Cardiac fibroblast (primary cell): ENCODE measurements at regions not wholly inside any gene's neighbourhood (a gene's known extent, or its start where the extent isn't known, plus 50 kb on each side); places are given as distances from the start of the nearest gene placed in this dataset.

Experiments
- DNase-seq, 2 donors: peaks; one replicate each; pipeline versions ENCODE4 v3.0.0 to v3.0.0-alpha.2; 2010; ENCODE audit warnings: low read depth in 2 of 2
- H3K4me3 ChIP-seq, 2 donors: replicated peaks in 1 of 2; 1 replicate in 1 of 2; 2 replicates in 1 of 2; pipeline ENCODE4 v1.5.1; 2011; ENCODE audit warnings: low read depth in 2 of 2, low read length in 2 of 2, mild to moderate bottlenecking in 2 of 2, moderate library complexity in 1 of 2
- TF ChIP-seq, protein P1 (sequence below): IDR thresholded peaks from one replicate; pipeline ENCODE4 v1.5.1; 2011; ENCODE audit warnings: low read depth, mild to moderate bottlenecking, low read length, inconsistent platforms

DNA sequence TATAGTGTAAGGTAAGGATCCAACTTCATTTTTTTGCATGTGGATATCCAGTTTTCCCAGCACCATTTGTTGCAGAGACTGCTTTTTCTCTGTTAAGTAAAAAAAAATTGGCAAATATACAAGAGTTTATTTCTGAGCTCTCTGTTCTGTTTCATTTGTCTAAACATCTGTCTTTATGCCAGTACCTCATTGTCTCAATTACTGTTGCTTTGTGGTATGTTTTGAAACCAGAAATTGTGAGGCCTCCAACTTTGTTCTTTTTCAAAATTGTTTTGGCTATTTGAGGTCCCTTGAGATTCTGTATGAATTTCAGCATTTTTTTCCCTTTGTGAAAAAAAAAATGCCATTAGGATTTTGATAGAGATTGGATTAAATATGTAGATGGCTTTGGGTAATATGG lies 150.5 kb downstream of the MINAR1 start:
- TF ChIP-seq, protein P1, sequence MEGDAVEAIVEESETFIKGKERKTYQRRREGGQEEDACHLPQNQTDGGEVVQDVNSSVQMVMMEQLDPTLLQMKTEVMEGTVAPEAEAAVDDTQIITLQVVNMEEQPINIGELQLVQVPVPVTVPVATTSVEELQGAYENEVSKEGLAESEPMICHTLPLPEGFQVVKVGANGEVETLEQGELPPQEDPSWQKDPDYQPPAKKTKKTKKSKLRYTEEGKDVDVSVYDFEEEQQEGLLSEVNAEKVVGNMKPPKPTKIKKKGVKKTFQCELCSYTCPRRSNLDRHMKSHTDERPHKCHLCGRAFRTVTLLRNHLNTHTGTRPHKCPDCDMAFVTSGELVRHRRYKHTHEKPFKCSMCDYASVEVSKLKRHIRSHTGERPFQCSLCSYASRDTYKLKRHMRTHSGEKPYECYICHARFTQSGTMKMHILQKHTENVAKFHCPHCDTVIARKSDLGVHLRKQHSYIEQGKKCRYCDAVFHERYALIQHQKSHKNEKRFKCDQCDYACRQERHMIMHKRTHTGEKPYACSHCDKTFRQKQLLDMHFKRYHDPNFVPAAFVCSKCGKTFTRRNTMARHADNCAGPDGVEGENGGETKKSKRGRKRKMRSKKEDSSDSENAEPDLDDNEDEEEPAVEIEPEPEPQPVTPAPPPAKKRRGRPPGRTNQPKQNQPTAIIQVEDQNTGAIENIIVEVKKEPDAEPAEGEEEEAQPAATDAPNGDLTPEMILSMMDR, result no peak

DNA sequence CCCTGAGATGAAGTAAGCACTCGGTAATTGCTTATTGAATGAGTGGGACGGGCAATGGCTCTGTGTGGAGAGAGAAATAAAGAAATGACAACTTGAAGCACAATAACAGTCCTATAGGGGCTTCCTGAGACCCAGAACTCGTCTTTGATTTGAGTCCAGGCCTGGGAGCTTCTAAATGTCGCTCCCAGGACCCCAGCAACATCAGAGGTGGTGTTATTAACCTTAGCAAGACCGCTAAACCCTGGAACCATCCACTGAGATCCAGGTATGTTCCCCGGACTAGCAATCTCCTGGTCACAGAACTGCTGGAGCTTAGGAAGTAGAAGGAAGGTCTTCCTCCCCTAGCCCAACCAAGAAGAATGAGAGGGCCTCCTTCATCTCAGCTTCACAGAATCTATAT lies 160.0 kb downstream of the MINAR1 start:
- TF ChIP-seq, protein P1, result no peak
- H3K4me3 ChIP-seq, result no peak overlapping the region
- DNase-seq, result no peak

More for the DNA sequence above, 150.5 kb downstream of the MINAR1 start:
- DNase-seq, result peak; percentile 1 to 11
- H3K4me3 ChIP-seq, result no peak overlapping the region

DNA sequence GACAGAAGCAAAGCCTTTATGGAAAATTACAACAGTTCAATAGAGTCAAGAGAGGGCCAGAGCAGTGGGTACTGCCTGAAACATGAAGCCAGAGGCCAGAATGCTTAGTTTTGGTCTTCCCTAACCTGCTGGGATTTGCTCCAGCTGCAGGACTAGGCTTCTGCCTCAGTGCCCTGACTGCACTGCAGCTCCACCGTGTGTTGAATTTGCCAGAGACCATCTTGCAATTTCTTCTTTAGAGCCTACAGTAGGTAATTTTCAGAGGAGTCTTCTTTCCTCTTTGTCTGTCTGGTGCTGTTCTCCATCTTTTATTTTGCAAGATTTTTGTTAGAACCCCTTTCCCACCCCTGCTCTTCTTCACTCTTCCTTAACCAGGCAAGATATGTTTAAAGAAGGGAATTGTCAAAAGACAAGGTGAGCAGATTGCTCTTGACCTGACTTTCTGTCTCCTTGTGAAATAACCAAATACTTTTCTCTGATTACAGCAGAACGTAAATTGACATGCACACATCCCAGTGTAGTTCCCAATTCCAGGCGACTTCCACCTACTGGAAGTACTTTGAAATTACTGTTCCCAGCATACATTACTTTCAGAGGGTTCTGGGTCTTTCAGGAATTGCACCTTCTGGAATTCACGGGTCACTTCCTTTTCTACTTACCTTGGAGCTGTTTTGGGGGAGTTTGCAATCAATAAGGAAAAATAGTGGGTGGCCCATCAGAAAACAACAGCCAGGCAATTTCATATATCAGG lies 161.2 kb downstream of the MINAR1 start:
- TF ChIP-seq, protein P1, result peak; percentile 19
- H3K4me3 ChIP-seq, result no peak overlapping the region
- peak; percentile 7 to 25 for DNase-seq

DNA sequence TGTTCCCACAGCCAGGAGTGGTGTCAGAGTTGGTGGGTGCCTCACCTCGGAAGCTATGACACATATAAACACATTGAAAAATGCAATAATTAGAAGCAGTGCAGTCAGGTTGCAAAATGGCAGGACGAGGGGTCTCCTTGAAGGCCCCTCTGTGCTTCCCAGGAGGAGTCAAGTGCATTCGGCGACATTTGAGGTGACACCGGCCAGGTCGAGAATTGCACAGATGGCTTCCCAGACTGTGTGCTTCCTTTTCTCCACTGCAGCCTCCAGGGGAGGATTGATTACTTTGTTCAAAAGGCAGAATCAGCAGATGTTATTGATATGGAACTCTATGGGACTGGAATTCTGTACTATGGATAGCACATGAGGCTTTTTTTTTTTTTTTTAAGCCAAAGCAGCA lies 163.2 kb downstream of the MINAR1 start:
- DNase-seq, result no peak
- H3K4me3 ChIP-seq, result no peak overlapping the region
- TF ChIP-seq, protein P1, result no peak

DNA sequence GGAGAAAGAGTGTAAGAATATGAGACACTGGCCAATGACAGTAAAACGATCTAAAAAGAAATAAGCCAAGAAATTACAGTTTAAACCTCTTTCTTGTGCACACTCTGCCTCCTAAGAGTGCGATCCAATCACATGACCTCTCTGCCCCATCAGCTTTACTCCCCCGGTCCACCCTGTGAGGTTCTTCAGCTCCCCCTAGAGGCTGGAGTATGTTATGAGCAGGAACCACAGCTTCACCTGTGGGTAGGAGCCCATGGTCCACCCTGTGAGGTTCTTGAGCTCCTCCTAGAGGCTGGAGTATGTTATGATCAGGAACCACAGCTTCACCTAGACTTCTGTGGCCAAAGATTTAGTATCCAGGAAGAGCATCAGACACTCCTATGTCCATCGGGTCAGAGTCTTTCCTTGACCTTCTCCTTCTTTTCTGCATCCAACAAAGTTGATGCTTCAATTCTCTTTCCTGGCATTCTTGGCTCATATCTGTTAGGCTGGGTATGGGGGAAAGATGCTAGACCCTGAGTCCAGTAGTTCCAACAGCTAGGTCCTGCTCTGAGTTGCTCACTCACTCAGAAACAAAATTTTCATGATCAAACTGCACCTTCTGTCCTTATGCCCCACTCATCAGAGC lies 164.0 kb downstream of the MINAR1 start:
- DNase-seq, result peak; percentile 75 to 87
- TF ChIP-seq, protein P1, result peak; percentile 97
- no peak overlapping the region for H3K4me3 ChIP-seq

DNA sequence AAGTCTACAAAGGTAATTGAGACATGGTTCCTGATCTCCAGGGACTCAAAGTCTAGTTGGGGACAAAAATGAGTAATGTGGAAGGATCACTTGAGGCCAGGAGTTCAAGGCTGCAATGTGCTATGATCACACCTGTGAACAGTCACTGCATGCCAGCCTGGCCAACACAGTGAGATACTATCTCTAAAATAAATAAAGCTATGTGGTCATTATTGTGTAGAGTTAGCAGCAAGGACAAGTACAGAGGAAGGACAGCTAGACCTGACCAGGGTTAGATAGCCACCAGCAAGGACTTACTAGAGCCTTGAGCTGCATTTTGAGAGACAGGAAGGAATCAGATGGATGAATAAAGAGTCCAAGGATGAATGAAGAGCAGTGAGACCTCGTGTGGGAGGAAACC lies 166.5 kb downstream of the MINAR1 start:
- TF ChIP-seq, protein P1, result no peak

More for the DNA sequence above, 166.5 kb downstream of the MINAR1 start:
- no peak for DNase-seq
- H3K4me3 ChIP-seq, result no peak overlapping the region
